GM21717 (cell line): ENCODE measurements at regions not wholly inside any gene's neighbourhood (a gene's known extent, or its start where the extent isn't known, plus 50 kb on each side); places are given as distances from the start of the nearest gene placed in this dataset.

Source experiments
- ATAC-seq: cut with Tn5 transposase; IDR thresholded peaks from one replicate; pipeline ENCODE4 v1.9.1; 2021; ENCODE audit warnings: mild to moderate bottlenecking, moderate library complexity; ENCODE audit not compliant: unreplicated experiment

DNA sequence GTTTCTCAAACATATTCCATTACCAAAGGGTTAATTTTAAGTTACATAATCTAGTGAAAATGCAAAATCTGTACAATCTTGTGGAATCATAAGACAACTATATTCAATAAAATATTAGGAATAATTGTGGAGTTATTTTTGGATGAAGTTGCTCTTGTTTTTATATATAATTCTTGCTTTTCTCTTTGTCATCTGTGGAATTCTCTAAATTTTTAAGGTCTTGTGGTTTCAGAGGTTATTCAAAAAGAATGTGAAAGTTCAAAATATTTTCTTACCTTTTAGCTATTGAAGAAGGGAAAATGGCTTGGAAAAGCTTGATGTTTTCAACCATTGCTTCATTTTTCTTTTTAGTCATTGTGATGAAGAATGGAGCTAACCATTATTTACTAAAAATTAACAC, 552.1 kb downstream of the TFEC start:
- ATAC-seq, result no peak

GRCh38 chr7:115477193-115477651, 553.3 kb downstream of the TFEC start:
- no peak for ATAC-seq

DNA sequence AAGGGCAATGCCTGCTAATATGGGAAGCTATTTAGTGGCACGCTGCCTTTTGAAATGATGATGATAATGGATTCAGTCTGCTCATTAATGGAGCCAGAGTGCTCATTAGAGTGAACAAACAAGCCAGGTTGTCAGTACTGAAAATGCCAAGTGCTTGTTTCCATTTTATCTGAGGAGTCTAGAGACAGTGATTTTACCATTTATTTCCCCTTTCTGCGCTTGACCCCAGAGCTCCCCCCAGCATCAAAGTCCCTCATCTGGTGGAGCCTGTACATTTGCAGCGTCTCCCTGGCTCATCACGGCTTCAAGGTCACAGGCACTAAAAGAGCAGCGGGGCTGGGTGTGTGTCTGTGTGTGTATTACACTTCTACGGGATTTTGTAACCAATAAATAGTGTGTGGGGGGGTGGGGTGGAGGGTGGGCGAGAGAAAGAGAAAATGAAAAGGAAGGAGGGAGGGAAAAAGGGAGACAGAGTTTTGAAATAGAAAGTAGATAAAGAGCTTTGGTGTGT, 553.8 kb downstream of the TFEC start:
- ATAC-seq, result no peak

DNA sequence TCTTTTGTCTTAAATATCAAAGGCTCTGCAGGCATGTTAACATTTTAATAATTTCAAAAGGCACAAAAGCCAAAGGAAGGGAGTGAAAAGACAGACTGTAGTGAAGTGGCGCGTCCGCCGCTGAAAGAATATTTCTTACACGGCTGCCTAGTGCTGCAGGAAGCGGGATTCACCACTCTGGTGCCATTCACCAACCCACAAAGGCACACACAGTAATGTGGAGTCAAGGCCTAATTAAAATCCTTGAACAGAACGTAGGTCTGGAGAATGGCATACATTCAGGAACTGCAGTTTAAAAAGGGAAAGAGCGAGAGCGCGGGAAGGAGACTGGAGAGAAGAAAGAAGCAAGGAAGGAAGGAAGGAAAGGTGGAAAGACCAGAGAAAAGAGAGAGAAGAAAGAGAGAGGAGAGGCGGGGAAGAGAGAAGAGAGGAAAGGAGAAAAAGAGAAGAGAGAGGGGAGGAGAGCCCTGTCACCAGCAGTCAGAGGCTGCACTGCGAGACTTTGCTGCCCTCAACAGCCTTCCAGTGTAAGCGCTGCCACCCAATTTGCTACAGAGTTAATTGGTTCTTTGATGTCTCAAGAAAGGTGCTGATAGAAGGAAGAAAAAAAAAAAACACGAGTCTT, 554.0 kb downstream of the MDFIC start:
- no peak for ATAC-seq

GRCh38 chr7:115475206-115475605, 553.3 kb downstream of the MDFIC start:
- no peak for ATAC-seq

- no peak for ATAC-seq
Measured at GRCh38 chr7:115474137-115474536, 552.2 kb downstream of the MDFIC start.

- ATAC-seq, result no peak
Measured at GRCh38 chr7:115471891-115472290, 550.0 kb downstream of the MDFIC start.

- ATAC-seq, result no peak
Measured at GRCh38 chr7:115462301-115463015, 540.6 kb downstream of the MDFIC start.

- no peak for ATAC-seq
Measured at GRCh38 chr7:115449689-115450088, 527.8 kb downstream of the MDFIC start.

GRCh38 chr7:115447495-115447894, 525.6 kb downstream of the MDFIC start:
- no peak for ATAC-seq

- ATAC-seq, result no peak
Measured at GRCh38 chr7:115441033-115441432, 519.1 kb downstream of the MDFIC start.

DNA sequence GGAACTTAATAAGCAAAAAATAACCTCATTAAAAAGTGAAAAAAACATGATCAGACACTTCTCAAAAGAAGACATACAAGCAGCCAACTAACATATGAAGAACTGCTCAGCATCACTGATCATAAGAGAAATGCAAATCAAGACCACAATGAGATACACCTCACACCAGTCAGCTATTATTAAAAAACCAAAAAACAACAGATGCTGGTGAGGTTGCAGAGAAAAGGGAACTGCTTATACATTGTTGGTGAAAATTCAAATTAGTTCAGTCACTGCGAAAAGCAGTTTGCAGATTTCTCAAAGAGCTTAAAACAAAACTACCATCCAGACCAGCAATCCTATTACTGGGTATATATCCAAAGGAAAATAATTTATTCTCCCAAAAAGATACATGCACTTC, 513.3 kb downstream of the MDFIC start:
- ATAC-seq, result peak; percentile 92

DNA sequence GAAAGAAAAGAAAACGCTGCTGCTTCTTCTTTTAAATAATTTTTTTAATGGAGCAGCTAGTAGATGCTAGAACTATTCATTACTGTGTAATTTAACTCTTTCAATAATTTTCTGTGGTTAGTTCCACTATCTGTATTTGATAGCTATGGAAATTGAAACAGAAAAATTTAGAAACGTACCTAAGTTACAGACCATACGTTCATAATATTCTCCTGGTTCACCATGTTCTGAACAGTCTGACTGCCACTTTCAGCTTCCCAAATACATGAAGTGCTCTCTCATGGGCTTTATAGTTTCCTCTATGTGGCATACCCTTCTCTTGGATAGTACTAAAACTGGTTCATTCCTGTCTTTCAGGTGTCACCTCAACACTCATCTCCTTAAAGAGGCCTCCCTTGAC, 508.0 kb downstream of the MDFIC start:
- no peak for ATAC-seq

DNA sequence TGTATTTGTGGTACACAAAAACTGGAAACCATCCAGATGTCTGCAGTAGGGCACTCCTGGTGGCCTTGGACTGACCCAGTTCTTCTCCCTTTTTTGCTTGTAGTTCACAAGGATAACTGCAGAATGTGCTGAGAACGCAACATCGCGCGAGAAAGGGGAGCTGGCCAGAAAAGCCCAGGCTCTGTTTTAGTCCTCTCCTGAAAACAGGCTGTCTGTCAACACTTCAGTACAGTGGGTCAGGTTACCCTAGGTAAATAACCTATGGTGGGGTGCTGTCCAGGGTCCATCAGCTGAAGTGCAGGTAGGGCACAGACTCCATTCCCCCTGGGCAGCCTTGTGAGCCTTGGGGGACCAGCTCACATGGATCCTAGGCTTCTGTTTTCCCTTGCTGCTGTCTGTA, 495.8 kb downstream of the MDFIC start:
- ATAC-seq, result no peak

DNA sequence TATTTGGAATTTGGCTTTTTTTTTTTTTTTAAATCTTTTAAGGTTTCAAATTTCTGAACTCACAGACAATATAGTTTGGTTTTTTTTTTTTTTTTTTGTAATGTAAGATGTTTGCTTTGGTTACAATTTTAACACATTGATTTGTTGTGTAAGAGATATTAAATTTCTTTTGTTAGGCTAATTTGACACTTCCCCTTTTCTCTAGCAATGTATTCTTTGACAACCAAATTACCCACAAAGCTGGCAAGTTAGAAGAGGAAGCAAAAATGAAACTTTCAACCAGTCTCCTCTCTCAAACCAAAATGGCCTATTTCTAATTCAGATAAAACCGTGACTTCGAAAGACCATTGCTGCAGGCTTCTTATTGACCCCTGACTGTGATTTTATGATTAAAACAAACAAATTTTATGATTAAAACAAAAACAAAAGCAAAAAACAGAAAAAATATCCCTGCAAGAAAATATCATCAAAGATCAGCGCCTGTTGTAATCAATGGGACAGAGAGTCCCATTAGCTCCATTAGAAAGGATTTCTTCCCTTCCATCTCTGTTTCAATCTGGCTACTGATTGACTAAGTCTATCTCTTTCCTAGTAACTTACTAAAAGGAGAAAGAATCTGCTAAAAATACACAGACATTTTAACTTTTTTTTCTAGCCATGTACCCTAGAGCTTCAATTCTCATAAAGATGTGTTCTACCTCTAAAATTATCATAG, 489.2 kb downstream of the MDFIC start:
- peak; percentile 97 for ATAC-seq

DNA sequence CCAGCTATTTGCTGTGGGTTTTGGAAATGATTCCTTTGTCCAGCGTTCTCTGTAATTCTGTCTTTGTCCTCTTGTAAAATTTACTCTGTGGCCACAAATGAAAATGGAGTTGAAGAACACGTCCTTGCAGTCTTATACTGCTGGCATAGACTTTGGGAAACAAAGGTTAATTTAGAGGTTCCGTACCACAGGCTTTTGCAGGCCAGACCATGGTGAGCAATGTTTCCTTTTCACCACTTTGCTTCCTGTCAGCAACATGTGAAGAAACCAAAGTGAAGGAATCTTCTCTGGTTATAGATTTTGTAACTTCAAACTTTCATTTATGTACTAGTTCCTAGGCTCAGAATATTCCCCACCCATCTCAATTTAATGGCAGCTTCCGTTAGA, 488.5 kb downstream of the MDFIC start:
- ATAC-seq, result no peak

- ATAC-seq, result no peak
Measured at GRCh38 chr7:115409682-115410433, 488.0 kb downstream of the MDFIC start.

DNA sequence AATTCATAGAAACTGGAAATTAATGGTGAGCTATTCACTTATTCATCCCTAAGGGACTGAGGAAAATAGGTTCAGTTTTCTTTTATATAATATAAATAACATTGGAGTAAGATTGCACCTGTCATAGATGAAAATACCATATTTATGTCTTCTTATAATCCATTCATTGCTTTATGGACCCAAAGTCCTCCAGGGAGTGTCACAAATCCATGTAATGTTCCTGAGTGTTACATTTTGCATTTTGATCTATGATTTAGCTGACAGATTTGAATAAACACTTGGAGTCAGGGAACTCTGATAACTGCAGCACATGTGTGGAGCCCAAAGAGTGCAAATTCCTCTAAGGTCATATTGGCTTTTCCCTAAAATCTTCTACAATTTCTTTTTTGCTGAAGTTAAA, 484.3 kb downstream of the MDFIC start:
- ATAC-seq, result no peak

- no peak for ATAC-seq
Measured at GRCh38 chr7:115387137-115387536, 465.2 kb downstream of the MDFIC start.

GRCh38 chr7:115379321-115379720, 457.4 kb downstream of the MDFIC start:
- no peak for ATAC-seq

GRCh38 chr7:115368998-115369397, 447.1 kb downstream of the MDFIC start:
- no peak for ATAC-seq
